ELR (cell line): ENCODE measurements at regions not wholly inside any gene's neighbourhood (a gene's known extent, or its start where the extent isn't known, plus 50 kb on each side); places are given as distances from the start of the nearest gene placed in this dataset.

Experiments
- DNase-seq: peaks from one replicate; pipeline ENCODE4 v3.0.0-alpha.2; 2015; ENCODE audit warnings: low read depth

GRCh38 chr16:5895976-5896375, 798.4 kb upstream of the EEF2KMT start:
- DNase-seq: no peak

- no peak for DNase-seq
These were observed 797.5 kb upstream of the EEF2KMT start for GRCh38 chr16:5895137-5895536.

GRCh38 chr16:5891296-5891695, 793.7 kb upstream of the EEF2KMT start:
- DNase-seq: no peak

- no peak for DNase-seq
These were observed 787.9 kb upstream of the EEF2KMT start for GRCh38 chr16:5885521-5885920.

GRCh38 chr16:5884996-5885395, 787.4 kb upstream of the EEF2KMT start:
- DNase-seq: no peak

- no peak for DNase-seq
These were observed 786.7 kb upstream of the EEF2KMT start for GRCh38 chr16:5884339-5884738.

- no peak for DNase-seq
These were observed 784.6 kb upstream of the EEF2KMT start for GRCh38 chr16:5882087-5882640.

- DNase-seq: no peak
These were observed 777.8 kb upstream of the EEF2KMT start for GRCh38 chr16:5875416-5875815.

- no peak for DNase-seq
These were observed 777.3 kb upstream of the EEF2KMT start for GRCh38 chr16:5874899-5875298.

GRCh38 chr16:5873221-5873620, 775.6 kb upstream of the EEF2KMT start:
- DNase-seq: no peak

GRCh38 chr16:5870886-5871691, 773.5 kb upstream of the EEF2KMT start:
- no peak for DNase-seq

- DNase-seq: no peak
These were observed 769.7 kb upstream of the EEF2KMT start for GRCh38 chr16:5867250-5867649.

- DNase-seq: no peak
These were observed 767.6 kb upstream of the EEF2KMT start for GRCh38 chr16:5865236-5865635.

- DNase-seq: no peak
These were observed 765.5 kb upstream of the EEF2KMT start for GRCh38 chr16:5863071-5863606.

- no peak for DNase-seq
These were observed 764.7 kb upstream of the EEF2KMT start for GRCh38 chr16:5862103-5862840.

GRCh38 chr16:5861241-5861640, 763.6 kb upstream of the EEF2KMT start:
- DNase-seq: no peak

GRCh38 chr16:5858180-5858579, 760.6 kb upstream of the EEF2KMT start:
- no peak for DNase-seq

GRCh38 chr16:5854027-5854426, 756.4 kb upstream of the EEF2KMT start:
- DNase-seq: no peak

- no peak for DNase-seq
These were observed 754.6 kb upstream of the EEF2KMT start for GRCh38 chr16:5852151-5852550.

GRCh38 chr16:5851393-5851982, 753.9 kb upstream of the EEF2KMT start:
- DNase-seq: no peak

GRCh38 chr16:5850632-5851392, 753.2 kb upstream of the EEF2KMT start:
- DNase-seq: no peak

- DNase-seq: no peak
These were observed 747.5 kb upstream of the EEF2KMT start for GRCh38 chr16:5845046-5845445.
